GM18505 (cell line): ENCODE measurements at regions not wholly inside any gene's neighbourhood (a gene's known extent, or its start where the extent isn't known, plus 50 kb on each side); places are given as distances from the start of the nearest gene placed in this dataset.
A peak's percentile ranks its signal among the peaks of the same experiment; 100 is the strongest.

Experiments
- ATAC-seq: cut with Tn5 transposase; IDR thresholded peaks from one replicate; pipeline ENCODE4 v1.9.1; 2021; ENCODE audit not compliant: unreplicated experiment
- POLR2A ChIP-seq: IDR thresholded peaks from 4 replicates; pipeline ENCODE4 v1.6.1; 2011; ENCODE audit warnings: borderline replicate concordance; ENCODE audit not compliant: insufficient read depth, insufficient read length; ENCODE audit errors: extremely low read depth

DNA sequence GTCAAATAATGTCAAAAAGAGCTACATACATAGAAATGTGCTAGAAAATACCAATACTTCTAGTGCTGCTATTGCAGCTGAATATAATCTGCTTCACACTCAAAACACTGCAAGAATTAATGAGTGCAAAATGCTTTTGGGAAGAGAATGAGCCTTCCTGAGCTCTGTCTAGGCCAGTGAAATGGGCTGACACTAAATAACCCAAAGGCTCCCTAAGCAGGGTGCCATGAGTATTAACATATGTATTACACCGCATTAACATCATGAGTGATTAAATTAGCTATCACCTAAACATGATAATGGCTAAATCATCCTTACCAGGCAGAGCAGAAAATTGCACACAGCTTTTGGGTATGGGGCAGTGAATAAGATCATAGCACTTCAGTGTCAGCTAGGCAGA lies 806.3 kb upstream of the NECTIN3 start:
- no peak for TF ChIP-seq POLR2A

DNA sequence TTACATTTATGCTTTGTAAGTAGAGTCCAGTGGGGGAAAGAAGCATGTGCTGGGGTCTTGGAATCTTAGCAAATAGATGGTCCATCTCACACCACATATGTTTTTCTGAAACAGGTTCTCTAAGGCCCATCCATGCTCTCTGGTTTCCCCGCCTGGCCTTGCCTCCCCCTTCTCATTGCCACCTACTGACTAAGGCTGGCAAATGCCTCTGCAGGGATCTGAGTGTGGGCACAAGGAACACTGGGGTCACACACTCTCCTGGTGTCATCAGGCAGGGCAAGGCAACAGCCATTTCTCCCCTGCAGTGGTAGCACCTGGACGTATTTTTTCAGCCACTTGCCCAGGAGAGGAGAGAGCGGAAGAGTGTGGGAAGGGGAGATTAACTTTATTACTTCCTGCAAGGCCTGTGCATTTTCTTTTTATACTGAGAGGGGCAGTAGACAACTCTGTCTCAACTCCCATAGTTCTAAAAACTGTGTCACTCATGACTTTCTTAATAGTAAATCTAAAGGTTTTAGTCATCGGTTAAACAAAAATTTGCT lies 804.2 kb upstream of the NECTIN3 start:
- no peak for TF ChIP-seq POLR2A
- ATAC-seq = no peak

More for the DNA sequence above, 806.3 kb upstream of the NECTIN3 start:
- ATAC-seq = no peak

DNA sequence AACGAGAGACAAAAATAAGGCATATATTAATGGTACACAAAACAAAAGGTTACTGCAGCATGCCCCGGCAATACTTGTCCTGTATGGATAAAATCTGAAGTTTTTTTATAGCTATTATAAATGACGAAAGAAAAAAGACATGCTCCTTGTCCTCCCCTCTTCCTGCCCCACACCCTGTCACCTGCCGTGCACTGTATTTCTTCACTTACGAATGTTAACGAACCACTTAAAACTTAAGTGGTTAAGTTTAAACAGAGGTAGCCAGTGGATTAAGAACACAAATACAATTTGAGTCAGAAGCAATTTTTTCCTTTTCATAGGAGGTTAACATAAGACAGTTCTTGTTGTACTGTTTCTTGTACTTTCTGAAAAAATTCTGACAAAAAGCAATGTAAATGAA lies 799.1 kb upstream of the NECTIN3 start:
- TF ChIP-seq POLR2A = no peak
- no peak for ATAC-seq

DNA sequence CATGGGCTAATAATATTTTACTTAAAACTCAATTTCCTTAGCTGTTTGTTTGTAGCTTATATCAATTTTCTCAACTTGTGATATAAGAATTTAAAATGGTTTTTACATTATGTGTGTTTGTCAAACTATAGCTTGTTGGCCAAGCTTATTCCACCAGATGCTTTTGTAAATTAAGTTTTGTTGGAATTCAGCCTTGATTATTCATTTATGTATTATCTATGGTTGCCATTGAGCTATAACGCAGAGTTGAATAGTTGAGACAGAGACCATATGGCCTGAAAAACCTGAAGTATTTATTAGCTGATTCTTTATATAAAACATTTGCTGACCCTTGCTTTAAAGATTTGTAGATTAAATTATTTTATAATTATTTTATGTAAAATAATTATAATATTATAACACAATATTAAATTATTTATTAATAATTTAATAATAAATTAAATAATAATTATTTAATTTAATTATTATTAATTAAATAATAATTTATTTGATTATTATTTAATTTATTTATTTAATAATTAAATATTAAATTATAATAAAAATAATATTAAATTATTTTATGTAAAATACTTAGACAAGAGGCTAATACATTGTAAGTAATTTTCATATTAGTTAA lies 779.6 kb upstream of the NECTIN3 start:
- ATAC-seq = no peak
- no peak for TF ChIP-seq POLR2A

DNA sequence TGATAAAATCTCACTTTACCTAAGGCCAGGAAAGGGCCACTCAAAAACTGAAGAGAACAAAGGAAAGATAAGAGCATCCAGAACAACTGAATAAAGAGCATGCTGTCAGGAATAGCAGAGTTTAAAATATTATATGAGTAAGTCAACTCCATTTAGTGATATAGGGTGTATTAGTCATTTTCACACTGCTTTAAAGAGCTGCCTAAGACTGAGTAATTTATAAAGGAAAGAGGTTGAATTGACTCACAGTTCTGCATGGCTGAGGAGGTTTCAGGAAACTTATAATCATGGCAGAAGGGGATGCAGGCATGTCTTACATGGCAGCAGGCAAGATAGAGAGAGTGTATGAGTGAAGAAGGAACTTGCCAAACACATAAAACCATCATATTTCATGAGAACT lies 778.0 kb upstream of the NECTIN3 start:
- no peak for TF ChIP-seq POLR2A

DNA sequence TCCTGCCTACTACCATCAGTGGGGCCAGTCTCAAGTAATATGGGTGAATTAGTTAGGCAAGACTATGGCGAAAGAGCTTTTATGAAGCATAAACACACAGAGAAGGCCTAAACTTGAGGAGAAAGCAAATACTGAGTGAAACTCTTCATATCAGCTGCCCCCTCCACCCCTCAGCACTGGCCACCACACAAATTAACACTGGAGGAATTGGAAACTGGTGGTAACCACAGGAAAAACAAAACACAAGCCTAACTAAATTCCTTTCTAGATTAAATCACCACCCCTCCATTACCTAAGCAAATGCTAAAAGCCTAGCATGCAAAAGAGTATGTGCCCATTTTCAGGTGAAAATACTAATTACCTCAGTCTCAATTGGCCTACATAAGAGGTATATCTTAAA lies 774.7 kb upstream of the NECTIN3 start:
- no peak for TF ChIP-seq POLR2A
- ATAC-seq = no peak

More for the DNA sequence above, 778.0 kb upstream of the NECTIN3 start:
- ATAC-seq = no peak

DNA sequence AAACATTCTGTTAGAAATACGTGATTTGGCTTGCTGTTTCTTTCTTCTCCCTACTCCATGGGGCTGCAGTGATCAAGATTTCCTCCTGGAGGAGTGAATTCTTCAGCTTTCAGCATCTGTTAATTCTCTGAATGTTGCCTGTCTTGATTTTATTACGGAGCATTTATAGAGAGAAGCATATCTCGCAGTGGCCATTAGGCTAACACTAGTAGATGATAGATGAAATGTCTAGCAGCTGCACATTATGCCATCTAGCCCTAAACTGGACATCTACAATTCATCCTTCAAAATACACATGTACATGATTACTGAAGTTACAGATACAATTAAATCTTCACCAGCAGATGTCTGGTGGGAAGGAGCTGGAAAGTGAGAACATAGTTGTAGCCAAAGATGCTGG lies 769.8 kb upstream of the NECTIN3 start:
- no peak for TF ChIP-seq POLR2A
- ATAC-seq = no peak

DNA sequence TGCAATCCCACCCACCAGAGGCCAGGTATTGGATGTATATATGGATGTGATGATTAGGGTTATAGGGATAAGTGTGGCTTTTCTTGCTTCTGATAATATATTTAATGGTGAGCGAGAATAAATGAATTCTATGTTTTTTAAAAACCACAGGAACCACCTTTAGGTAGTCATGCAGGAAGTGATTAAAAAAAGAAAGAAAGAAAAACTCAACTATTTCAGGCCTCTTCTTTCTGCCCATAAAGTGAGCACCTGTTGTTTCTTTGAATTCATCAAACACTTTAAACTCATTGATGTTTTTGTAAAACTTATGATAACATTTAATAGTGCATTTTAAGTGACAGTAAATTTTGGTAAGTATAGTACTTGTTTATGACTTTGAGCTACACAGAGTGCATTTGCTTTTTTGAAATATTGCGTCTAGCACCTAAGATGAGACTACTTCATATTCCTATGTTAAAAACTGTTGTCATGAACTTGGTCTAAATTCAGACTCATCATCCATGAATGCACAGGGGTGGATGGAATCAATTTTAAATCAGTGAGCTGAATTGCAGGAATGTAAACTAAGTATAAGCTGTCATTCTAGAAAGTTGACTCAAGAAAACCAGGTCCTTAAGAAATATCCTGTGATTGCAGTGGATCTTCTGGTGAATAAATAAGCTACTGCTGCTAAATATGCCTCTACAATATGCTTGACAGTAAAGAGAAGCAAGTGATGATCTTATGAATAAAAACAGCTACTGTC lies 764.4 kb upstream of the NECTIN3 start:
- TF ChIP-seq POLR2A = no peak
- no peak for ATAC-seq

DNA sequence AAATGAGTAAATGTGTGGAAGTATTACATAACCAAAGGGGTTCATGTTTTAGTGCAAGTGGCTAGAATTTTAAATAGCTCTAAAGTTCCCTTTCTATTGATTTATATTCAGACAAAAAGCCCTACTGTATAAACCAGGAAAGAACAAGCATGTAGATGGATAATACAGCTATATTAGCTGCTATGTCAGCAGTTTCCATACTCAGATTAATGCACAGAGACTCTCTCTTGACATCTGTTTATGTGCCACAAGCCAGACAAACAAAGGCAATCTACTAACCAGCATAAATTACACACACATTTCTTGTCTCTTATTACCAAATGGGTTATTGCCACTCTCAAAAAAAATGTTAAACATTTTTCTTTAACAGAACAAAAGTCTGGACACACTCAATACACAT lies 760.1 kb upstream of the NECTIN3 start:
- TF ChIP-seq POLR2A = no peak
- ATAC-seq = no peak

DNA sequence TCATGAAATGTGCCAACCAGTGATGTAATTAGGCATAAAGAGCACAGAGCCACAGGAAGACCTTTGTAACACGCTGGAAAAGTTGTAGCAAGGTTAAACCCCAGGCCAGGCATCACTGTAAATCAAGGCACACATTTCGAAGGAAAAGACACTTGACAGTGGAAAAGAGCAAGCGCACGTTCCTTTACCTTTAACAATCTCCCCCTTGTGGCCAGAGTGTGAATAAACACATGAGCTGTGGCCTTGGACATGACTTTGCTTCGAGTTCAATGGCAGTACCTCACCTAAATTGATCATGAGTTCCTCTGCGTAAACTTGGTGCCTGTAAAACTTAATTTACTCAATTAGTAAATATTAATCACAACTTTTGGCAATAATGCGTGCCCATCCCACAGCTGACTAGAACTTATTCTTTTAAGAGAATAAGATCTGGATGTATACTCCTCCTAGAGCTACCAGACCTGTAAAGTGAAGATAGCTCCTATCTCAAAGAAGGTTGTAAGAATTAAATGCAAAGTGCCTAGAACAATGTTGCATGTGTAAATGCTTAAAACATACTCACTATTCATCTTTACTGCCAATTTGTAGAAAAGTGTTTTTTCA lies 757.0 kb upstream of the NECTIN3 start:
- TF ChIP-seq POLR2A = no peak
- ATAC-seq = peak; percentile 95

DNA sequence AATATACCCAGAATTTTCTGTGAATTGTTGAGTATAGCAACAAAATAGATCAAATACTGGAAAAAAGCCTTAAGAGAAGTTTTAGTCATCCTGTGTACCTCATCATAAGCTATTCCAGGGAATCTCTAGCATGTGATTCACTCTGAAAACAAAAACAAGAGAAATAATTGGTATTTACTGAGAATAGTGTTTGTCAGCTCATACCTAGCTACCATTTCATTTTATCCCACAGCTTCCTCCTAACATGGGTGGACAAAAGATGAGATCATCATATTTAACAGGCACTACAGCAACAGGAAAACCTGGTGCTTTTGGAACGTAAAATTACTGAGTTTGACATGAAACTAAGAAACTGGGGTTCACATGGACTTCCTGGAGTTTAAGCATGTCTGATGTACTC lies 753.5 kb upstream of the NECTIN3 start:
- ATAC-seq = no peak
- no peak for TF ChIP-seq POLR2A

DNA sequence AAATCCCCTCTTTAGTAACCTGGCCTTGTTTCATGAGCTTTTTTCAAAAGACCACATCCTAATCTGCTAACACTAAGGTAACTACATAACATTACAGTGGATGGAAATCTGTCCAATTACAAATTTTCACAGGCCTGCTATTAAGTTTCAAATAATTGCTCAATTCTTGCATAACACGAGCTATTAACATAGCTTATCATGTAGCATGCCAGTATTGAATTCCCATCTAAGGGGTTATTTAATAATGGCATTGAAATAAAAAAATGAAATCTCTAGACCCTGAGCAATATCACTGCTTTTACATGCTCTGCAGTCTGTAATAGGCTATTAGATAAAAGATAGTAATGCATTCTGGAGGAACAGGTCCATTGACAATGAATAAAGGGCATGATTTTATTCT lies 748.3 kb upstream of the NECTIN3 start:
- TF ChIP-seq POLR2A = no peak
- no peak for ATAC-seq

DNA sequence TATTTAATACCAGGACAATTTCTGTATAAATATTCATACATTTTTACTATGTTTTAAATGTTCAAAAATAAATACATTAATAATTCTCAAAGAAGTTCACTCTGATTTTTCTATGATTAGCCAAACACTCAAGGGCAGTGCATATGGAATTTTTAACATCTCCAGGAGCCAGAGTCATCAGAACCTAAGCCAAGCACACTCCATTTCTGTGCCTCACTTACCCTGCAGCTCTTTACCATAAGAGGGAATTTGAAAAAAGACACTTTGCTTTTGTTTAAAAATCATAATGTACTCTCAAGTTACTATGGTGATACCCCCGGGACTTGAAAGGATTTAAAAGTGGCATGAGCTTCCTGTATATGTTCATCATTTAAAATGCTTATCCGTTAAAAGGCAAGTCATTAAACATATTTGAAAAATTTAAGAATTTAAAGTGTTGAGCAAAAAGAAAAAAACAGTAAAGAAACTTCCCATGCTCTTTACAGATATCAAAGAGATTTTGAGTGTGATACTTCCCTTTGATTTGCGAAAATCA lies 747.4 kb upstream of the NECTIN3 start:
- no peak for ATAC-seq
- no peak for TF ChIP-seq POLR2A
